HG03558 (cell line): ENCODE measurements at regions not wholly inside any gene's neighbourhood (a gene's known extent, or its start where the extent isn't known, plus 50 kb on each side); places are given as distances from the start of the nearest gene placed in this dataset.

Source experiments
- ATAC-seq: cut with Tn5 transposase; IDR thresholded peaks from one replicate; pipeline ENCODE4 v1.9.1; 2021; ENCODE audit warnings: moderate number of reproducible peaks; ENCODE audit not compliant: unreplicated experiment; ENCODE audit errors: extremely low read depth

DNA sequence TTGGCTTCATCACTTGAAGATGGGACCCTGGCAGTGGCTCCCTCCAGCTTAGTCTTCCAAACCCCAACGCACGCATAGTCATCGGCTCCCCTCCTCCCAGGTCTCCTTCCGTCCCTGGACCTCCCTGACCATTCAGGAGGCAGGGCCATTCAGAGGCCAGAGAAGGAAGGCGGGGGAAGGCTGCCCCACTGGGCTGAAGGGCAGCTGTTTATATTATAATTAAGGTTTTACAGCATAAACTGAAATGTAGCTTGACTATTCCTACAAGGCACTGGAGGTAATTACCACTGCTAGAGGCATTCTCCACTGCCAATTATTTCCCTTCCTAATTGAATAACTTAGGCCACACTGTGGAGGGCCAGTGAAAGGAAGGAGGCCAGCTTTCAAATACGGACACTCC lies 170.6 kb upstream of the PROX1 start:
- no peak for ATAC-seq

- ATAC-seq: no peak
Measured at GRCh38 chr1:213820362-213821149, 167.2 kb upstream of the PROX1 start.

DNA sequence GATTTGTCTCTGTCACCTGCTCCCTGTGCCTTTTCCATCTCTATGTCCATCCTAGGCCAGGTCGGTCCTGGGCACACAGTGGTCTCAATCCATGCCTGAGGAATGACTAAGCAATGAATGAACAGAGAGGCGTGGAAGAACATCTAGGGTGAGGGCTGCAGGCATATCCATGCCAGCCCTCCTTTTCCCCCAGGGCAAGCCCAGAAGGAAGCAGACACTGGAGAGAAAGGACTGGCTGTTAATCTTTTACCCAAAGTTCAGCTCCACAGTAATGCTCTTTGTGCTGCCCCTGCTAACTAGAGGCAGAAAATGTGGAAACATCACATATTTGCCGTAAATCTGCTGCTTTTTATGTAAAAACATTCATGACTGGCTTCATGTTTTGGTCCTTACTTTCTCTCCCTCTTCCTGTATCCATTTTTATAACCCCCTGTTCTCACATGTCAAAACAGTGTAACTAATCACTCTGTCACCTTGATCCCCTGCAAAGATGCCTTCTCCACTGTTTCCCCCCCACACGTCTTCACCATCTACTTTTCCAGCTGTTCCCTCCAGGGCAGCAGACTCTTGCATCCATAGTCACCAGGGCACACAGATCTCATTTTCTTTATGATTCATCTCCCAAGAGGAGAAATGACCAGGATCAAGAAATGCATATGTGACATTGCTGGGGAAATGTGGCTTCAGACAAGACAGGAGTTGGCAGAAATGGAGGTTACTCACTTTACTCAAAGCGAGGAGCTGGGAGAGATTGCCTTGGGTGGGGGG lies 166.4 kb upstream of the PROX1 start:
- no peak for ATAC-seq

DNA sequence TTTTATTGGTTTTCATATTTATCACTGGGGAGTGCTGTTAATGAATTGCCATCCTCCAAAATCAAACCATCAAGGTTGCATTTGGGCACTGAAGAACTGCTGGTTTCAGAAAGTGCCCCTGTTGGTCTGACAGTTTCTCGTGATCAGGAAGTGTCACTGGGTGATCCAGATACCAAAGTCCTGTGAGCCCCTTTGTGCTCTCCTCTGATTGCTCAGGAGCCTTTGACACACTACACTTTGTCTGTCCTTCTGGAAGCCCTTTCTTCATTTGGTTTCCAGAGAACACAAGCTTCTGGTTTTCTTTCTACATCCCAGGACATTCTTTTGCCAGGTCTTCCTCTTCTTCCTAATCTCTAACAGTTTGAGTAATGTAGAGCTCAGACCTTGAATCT lies 165.8 kb upstream of the PROX1 start:
- no peak for ATAC-seq

DNA sequence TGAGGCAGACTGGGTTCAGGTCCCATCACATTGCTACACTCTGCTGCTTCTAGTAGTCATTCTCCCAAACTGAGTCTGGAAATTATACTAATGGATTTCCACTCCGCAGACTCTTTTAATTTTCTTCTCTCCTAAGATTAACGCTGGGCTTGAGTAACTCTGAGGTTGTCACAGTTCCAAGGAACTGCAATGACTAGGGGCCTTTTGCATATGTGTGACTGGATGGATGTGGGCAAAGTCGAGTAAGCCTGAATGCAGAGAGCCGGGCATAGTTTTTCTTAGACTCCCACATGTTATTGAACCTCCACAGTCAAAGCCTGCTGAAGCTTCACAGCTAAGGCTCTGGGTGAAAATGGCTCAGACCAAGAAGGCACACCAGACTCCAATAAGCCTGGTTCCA lies 160.9 kb upstream of the PROX1 start:
- ATAC-seq: no peak

GRCh38 chr1:213828867-213829266 lies 158.9 kb upstream of the PROX1 start:
- no peak for ATAC-seq

DNA sequence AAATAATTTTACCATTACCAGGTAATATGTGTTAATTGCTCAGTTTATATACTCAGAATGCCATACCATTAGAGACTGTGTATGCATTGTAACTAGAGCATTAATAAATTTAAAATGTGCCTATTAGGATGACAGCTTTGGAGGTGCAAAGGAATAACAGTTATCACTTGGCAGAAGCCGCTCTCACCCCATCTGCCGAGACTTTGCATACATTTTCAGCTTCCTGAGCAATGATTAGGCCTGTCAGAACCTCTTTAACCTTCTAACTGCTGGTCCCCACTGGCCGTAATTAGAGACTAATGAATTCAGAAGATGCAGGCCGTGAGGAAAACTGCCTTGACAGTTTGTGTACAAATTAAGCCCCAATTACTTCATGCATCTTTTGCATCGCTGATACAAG lies 158.0 kb upstream of the PROX1 start:
- no peak for ATAC-seq

DNA sequence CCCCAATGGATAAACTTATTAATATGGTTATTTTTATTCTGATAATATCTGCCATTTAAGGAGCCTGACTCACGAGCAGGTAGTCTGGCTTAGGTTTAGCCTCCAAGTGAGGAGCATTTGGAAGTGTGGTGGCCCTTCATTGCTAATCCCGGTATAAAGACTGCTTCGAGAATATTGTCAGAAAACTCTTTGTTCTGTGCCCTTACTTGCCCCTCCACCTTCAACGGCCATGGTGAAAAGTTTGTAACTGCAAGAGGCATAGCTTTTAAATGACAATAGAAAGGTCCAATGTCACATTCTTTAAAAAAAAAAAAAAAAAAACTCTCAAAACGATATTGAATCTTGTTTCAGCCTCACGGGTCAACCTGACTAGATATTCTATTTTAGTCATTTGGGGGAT lies 157.4 kb upstream of the PROX1 start:
- ATAC-seq: no peak

DNA sequence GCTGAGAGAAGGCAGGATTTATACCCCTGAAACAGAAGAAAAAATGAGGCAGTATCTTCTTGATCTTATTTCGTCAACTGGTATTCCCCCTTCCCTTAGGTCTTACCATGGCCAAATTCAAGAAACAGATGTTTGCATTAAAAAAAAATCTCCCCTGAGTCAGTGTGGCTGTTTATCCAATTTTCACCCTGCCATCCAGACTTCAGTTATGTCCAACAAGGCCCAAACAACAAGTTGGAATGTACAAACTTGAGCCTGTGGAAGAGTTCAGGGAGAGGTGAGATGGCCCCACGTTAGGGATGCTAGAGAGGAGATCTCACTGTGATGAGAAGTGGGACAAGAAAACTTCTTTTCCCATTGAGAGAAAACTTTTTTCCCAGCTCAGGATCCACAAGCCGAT lies 147.2 kb upstream of the PROX1 start:
- ATAC-seq: no peak

DNA sequence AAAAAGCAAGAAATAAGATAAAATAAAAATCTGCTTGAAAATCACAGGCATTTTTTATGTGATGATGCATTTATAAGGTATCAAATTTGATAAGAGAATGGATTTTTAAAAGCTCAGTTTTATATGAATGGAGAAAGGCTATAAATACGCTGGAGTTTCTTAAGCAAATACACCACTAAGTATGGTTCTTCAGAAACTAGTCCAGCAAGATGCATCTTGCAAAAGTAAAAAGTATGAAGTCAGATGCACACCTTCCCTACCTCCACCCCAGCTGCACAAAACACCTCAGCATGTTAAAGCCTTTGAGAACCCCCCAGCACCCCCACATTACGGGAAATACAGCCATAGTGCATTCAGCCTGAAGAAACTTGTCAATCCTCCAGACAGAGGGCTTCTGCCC lies 143.1 kb upstream of the PROX1 start:
- ATAC-seq: no peak

- ATAC-seq: no peak
Measured at GRCh38 chr1:213852107-213852506, 135.7 kb upstream of the PROX1 start.

GRCh38 chr1:213858581-213858980 lies 129.2 kb upstream of the PROX1 start:
- ATAC-seq: no peak

GRCh38 chr1:213861841-213862240 lies 125.9 kb upstream of the PROX1 start:
- no peak for ATAC-seq

- no peak for ATAC-seq
Measured at GRCh38 chr1:213864091-213864490, 123.7 kb upstream of the PROX1 start.

- no peak for ATAC-seq
Measured at GRCh38 chr1:213868482-213868881, 119.3 kb upstream of the PROX1 start.

- ATAC-seq: no peak
Measured at GRCh38 chr1:213871179-213871578, 116.6 kb upstream of the PROX1 start.

GRCh38 chr1:213874789-213875188 lies 113.0 kb upstream of the PROX1 start:
- no peak for ATAC-seq

DNA sequence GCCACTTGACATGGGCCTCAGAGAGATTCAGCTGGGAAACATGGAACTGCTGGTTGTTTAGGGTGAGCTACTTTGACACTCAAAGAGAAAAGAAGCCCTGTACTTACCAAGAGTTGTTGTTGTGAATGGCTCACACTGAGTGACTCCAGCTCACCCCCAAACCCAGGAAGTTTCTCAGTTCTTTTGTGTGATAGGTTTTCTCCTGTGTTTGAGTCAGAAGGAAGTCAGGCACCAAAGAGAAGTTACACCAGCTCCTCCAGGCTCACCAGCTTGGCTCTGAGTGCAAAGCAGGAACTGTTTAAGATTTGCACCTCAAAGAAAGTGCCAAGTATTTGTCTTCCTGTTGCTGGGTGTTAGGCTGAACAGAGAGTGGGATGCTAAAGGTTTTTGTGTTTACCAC lies 111.2 kb upstream of the PROX1 start:
- no peak for ATAC-seq

- ATAC-seq: no peak
Measured at GRCh38 chr1:213883618-213884017, 104.2 kb upstream of the PROX1 start.

DNA sequence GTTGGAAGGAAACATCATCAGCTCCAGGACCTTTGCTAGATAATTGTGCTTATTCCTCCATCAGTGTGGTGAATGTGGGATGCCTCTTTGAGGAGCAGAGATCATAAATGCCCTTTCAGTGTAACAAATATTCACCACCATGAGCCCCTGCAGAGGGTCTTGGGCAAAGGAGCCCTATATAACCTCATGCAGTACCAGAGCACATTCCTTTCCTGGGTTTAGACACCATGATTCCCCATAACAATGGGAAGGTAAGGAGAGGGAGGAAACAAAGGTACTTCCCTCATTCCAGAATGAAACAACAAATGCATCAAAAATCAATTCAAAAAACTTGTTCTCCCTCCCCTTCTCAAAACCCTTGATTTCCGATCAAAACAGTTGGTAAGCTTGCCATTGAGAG lies 103.4 kb upstream of the PROX1 start:
- ATAC-seq: no peak

DNA sequence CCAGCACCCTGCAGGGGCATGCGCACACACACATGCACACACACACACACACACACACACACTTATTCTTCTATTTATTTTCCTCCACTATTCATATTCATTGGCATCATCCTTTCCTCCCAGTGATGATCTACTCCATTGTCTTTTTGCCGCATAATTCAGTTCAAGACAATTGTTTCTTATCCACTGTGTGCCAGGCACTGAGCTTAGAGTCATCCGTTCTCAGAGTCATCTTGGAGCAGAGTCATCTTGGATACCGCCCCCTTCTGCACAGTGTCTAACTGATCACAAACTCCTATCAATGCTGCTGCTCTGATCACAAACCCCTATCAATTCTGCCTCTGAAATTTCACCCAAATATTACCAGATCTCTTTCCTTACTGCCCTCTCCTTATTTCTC lies 102.8 kb upstream of the PROX1 start:
- no peak for ATAC-seq

GRCh38 chr1:213887842-213888241 lies 99.9 kb upstream of the PROX1 start:
- no peak for ATAC-seq
